HCT116 (cell line): ENCODE measurements at regions not wholly inside any gene's neighbourhood (a gene's known extent, or its start where the extent isn't known, plus 50 kb on each side); places are given as distances from the start of the nearest gene placed in this dataset.

ENCODE experiments used
- ATAC-seq: fragments of 200-7000 bp; cut with Tn5 transposase; 2 replicates; pipeline ENCODE4 v1.9.1; 2020; ENCODE audit warnings: mild to moderate bottlenecking, moderate library complexity
- BruUV-seq: library from RNA; stranded (reverse); fragments of 400-500 nt; replicated peaks from 2 replicates; lab custom pipeline; 2021; lab: Mats Ljungman, UMichigan
- CTCF ChIA-PET: fragments of 300-600 bp; sonication (Branson Sonifier 250); formaldehyde crosslinking; loops from one replicate; lab custom pipeline; 2021; ENCODE audit warnings: antibody characterized with exemption; lab: Charles Lee
- POLR2A ChIA-PET: fragments of 300-600, 350-600 bp; sonication (Branson Sonifier 250); formaldehyde crosslinking; loops from one replicate; lab custom pipeline; 2021; ENCODE audit warnings: antibody characterized with exemption; lab: Charles Lee
- RAD21 ChIA-PET, 2 experiments: fragments of 300-600 bp; sonication (Branson Sonifier 250); formaldehyde crosslinking; loops; one replicate each; lab custom pipeline; 2023; ENCODE audit warnings: low total read pairs in 2 of 2; ENCODE audit not compliant: uncharacterized antibody in 2 of 2, unreplicated experiment in 2 of 2, low non-redundant PET in 1 of 2; lab: Charles Lee
- DNase-seq: peaks from one replicate; pipeline ENCODE4 v3.0.0-alpha.2; 2010; ENCODE audit warnings: low read depth, low spot score
- H2AFZ ChIP-seq: fragments of 200-600 bp; shearing (Covaris generic), sonication (generic); 2 replicates; pipeline ENCODE4 v1.6.1; 2017; ENCODE audit warnings: low read depth, mixed run types, mixed read lengths, antibody characterized with exemption, low read length; ENCODE audit not compliant: poor library complexity, severe bottlenecking
- H3K27ac ChIP-seq: 2 replicates; pipeline ENCODE4 v1.5.1; 2012; ENCODE audit warnings: low read depth, low read length
- H3K27me3 ChIP-seq: fragments of 200-600 bp; sonication (generic); 2 replicates; pipeline ENCODE4 v1.6.1; 2016; ENCODE audit warnings: mixed run types, low read length, mixed read lengths; ENCODE audit not compliant: insufficient read depth
- H3K36me3 ChIP-seq, 2 experiments: fragments of 200-500 bp in 1 of 2; fragments of 200-600 bp in 1 of 2; sonication (Bioruptor generic) in 1 of 2; sonication (generic) in 1 of 2; 2 replicates each; pipeline versions ENCODE4 v1.5.1 to v1.6.1; 2014 to 2016; ENCODE audit warnings: low read length in 2 of 2, inconsistent platforms in 1 of 2, mixed read lengths in 1 of 2, mixed run types in 1 of 2; ENCODE audit not compliant: insufficient read depth in 2 of 2, control insufficient read depth in 1 of 2
- H3K4me1 ChIP-seq, 2 experiments: fragments of 200-600 bp in 1 of 2; sonication (generic) in 1 of 2; 2 replicates each; pipeline versions ENCODE4 v1.5.1 to v1.6.1; 2012 to 2017; ENCODE audit warnings: low read length in 2 of 2, inconsistent platforms in 1 of 2, mild to moderate bottlenecking in 1 of 2, mixed read lengths in 1 of 2, mixed run types in 1 of 2, moderate library complexity in 1 of 2; ENCODE audit not compliant: insufficient read depth in 2 of 2, control insufficient read depth in 1 of 2
- H3K4me2 ChIP-seq: fragments of 200-600 bp; sonication (generic); 2 replicates; pipeline ENCODE4 v1.6.1; 2017; ENCODE audit warnings: mixed run types, low read length, mixed read lengths
- H3K4me3 ChIP-seq, 2 experiments: fragments of 200-600 bp in 1 of 2; sonication (generic) in 1 of 2; replicated peaks in 1 of 2; 2 replicates each; pipeline ENCODE4 v1.5.1; 2011 to 2016; ENCODE audit warnings: low read length in 2 of 2, control low read depth in 1 of 2, low read depth in 1 of 2, mild to moderate bottlenecking in 1 of 2, mixed read lengths in 1 of 2, mixed run types in 1 of 2
- H3K79me2 ChIP-seq: fragments of 200-600 bp; sonication (generic); 2 replicates; pipeline ENCODE4 v1.6.1; 2017; ENCODE audit warnings: mild to moderate bottlenecking, mixed run types, low read length, moderate library complexity, mixed read lengths; ENCODE audit not compliant: insufficient read depth
- H3K9ac ChIP-seq: fragments of 200-600 bp; sonication (generic); 2 replicates; pipeline ENCODE4 v1.6.1; 2016; ENCODE audit warnings: low read length, mixed read lengths
- H3K9me2 ChIP-seq: fragments of 200-600 bp; sonication (generic), shearing (Covaris generic); 2 replicates; pipeline ENCODE4 v1.6.1; 2017; ENCODE audit warnings: mixed run types, mild to moderate bottlenecking, moderate library complexity; ENCODE audit not compliant: insufficient read depth
- H3K9me3 ChIP-seq, 2 experiments: fragments of 200-500 bp in 1 of 2; fragments of 200-600 bp in 1 of 2; sonication (Bioruptor generic) in 1 of 2; sonication (generic) in 1 of 2; 2 replicates each; pipeline ENCODE4 v1.6.1; 2014 to 2017; ENCODE audit warnings: low read length in 2 of 2, mixed read lengths in 2 of 2, inconsistent platforms in 1 of 2, low read depth in 1 of 2, mild to moderate bottlenecking in 1 of 2, mixed run types in 1 of 2, moderate library complexity in 1 of 2; ENCODE audit not compliant: control insufficient read depth in 1 of 2, insufficient read depth in 1 of 2
- H4K20me1 ChIP-seq: fragments of 200-600 bp; sonication (generic), shearing (Covaris generic); 2 replicates; pipeline ENCODE4 v1.6.1; 2017; ENCODE audit warnings: mixed run types, mild to moderate bottlenecking, moderate library complexity; ENCODE audit not compliant: insufficient read depth
- ATF3 ChIP-seq: IDR thresholded peaks from 2 replicates; pipeline ENCODE4 v1.6.1; 2012
- CEBPB ChIP-seq: IDR thresholded peaks from 2 replicates; pipeline ENCODE4 v1.6.1; 2012; ENCODE audit warnings: low read depth
- ELF1 ChIP-seq: IDR thresholded peaks from 2 replicates; pipeline ENCODE4 v1.6.1; 2012; ENCODE audit warnings: low read depth, borderline replicate concordance
- POLR2A ChIP-seq: IDR thresholded peaks from 2 replicates; pipeline ENCODE4 v1.7.0; 2011; ENCODE audit warnings: borderline replicate concordance; ENCODE audit not compliant: insufficient read depth, insufficient read length; ENCODE audit errors: extremely low read depth
- POLR2AphosphoS5 ChIP-seq: IDR thresholded peaks from 2 replicates; pipeline ENCODE4 v1.6.1; 2011; ENCODE audit warnings: mild to moderate bottlenecking, low read depth, low read length, moderate library complexity
- RAD21 ChIP-seq: IDR thresholded peaks from 2 replicates; pipeline ENCODE4 v1.6.1; 2012; ENCODE audit warnings: low read depth, mild to moderate bottlenecking
- SIN3A ChIP-seq: IDR thresholded peaks from 2 replicates; pipeline ENCODE4 v1.6.1; 2012; ENCODE audit warnings: low read depth
- SRF ChIP-seq: IDR thresholded peaks from 2 replicates; pipeline ENCODE4 v1.6.1; 2012; ENCODE audit warnings: low read depth
- ZFX ChIP-seq: fragments of 450-650 bp; IDR thresholded peaks from 2 replicates; pipeline ENCODE4 v1.6.1; 2017
- ZNF274 ChIP-seq: fragments of 200-500 bp; sonication (Bioruptor generic); IDR thresholded peaks from 2 replicates; pipeline ENCODE4 v1.6.1; 2014; ENCODE audit warnings: mild to moderate bottlenecking, low read depth, low read length, inconsistent platforms
- intact Hi-C: fragments of 100-400 bp; cut with micrococcal nuclease; formaldehyde crosslinking; loops from 2 replicates; pipeline ENCODE4 v1.10.0; 2022

- H3K4me3 ChIP-seq = no peak overlapping the region
- no peak overlapping the region for H2AFZ ChIP-seq
- H3K79me2 ChIP-seq = no peaks in the 10 kb centered on the region
- H3K9ac ChIP-seq = no peak overlapping the region
- H3K27me3 ChIP-seq = no peaks in the 10 kb centered on the region
- H3K27ac ChIP-seq = no peak overlapping the region
- ATAC-seq = no peak
- H3K36me3 ChIP-seq = no peaks in the 10 kb centered on the region
- no peaks in the 10 kb centered on the region for H3K4me1 ChIP-seq
- no peak for DNase-seq
- ChIA-PET POLR2A (no interaction called here), RAD21 (no interaction called here), CTCF (no interaction called here)
- intact Hi-C loops = no loop called here
- no peaks in the 10 kb centered on the region for H3K9me3 ChIP-seq
- TF ChIP-seq ZNF274 (no peak), ZFX (no peak), RAD21 (no peak), POLR2A (no peak), SRF (no peak)
- no peaks in the 10 kb centered on the region for H4K20me1 ChIP-seq
- no peak overlapping the region for H3K4me2 ChIP-seq
- BruUV-seq = no TSS peak
- no peaks in the 10 kb centered on the region for H3K9me2 ChIP-seq
These were observed 355.7 kb upstream of the ESRRG start for GRCh38 chr1:217078959-217079358.

GRCh38 chr1:217078078-217078690, 355.0 kb upstream of the ESRRG start:
- no TSS peak for BruUV-seq
- Histone ChIP-seq H3K4me2 (no peak overlapping the region), H3K36me3 (no peaks in the 10 kb centered on the region), H3K79me2 (no peaks in the 10 kb centered on the region), H3K9me3 (no peaks in the 10 kb centered on the region), H3K9ac (no peak overlapping the region), H3K9me2 (no peaks in the 10 kb centered on the region), H3K4me3 (no peak overlapping the region), H3K27ac (no peak overlapping the region)
- ATAC-seq = no peak
- ChIA-PET CTCF (no interaction called here), POLR2A (no interaction called here), RAD21 (no interaction called here)
- DNase-seq = no peak
- TF ChIP-seq SIN3A = no peak
- no peak for TF ChIP-seq CEBPB
- TF ChIP-seq POLR2A = no peak
- TF ChIP-seq POLR2AphosphoS5 = no peak
- TF ChIP-seq ELF1 = no peak
- TF ChIP-seq ZFX = no peak
- TF ChIP-seq ATF3 = no peak
- TF ChIP-seq, all 23 proteins: peak for 0
- Histone ChIP-seq H2AFZ (no peak overlapping the region), H3K27me3 (no peaks in the 10 kb centered on the region), H4K20me1 (no peaks in the 10 kb centered on the region), H3K4me1 (no peaks in the 10 kb centered on the region)
- intact Hi-C loops = no loop called here
